Skin epidermis (tissue), 12 donors: ENCODE measurements at regions not wholly inside any gene's neighbourhood (a gene's known extent, or its start where the extent isn't known, plus 50 kb on each side); places are given as distances from the start of the nearest gene placed in this dataset.
"Not testable (repeated sequence)": the region's sequence is repeated elsewhere in the genome, so short reads cannot be mapped to it uniquely, and the experiment has no call there.

Experiments
- H3K27ac ChIP-seq, 21 experiments: fragments of 200-600 bp; sonication (generic) in 11 of 21; one replicate each; pipeline ENCODE4 v1.5.0; 2020; ENCODE audit warnings: mild to moderate bottlenecking in 3 of 21, inconsistent platforms in 2 of 21, moderate library complexity in 2 of 21
- H3K4me3 ChIP-seq, 7 experiments: fragments of 200-600 bp; sonication (generic) in 2 of 7; one replicate each; pipeline ENCODE4 v1.5.0; 2020; ENCODE audit warnings: inconsistent platforms in 2 of 7, mild to moderate bottlenecking in 2 of 7, moderate library complexity in 1 of 7

GRCh38 chr6:164045082-164045481, 630.6 kb downstream of the QKI start:
- H3K4me3 ChIP-seq, result no peak overlapping the region
- H3K27ac ChIP-seq, result no peak overlapping the region

- H3K27ac ChIP-seq, H3K4me3 ChIP-seq: not testable (repeated sequence)
Measured at GRCh38 chr6:164043656-164044055, 629.1 kb downstream of the QKI start.

- Histone ChIP-seq H3K27ac (no peak overlapping the region), H3K4me3 (no peak overlapping the region)
Measured at GRCh38 chr6:164042212-164042611, 627.7 kb downstream of the QKI start.

GRCh38 chr6:164040994-164041393, 626.5 kb downstream of the QKI start:
- Histone ChIP-seq H3K4me3 (no peak overlapping the region), H3K27ac (no peak overlapping the region)

- no peak overlapping the region for H3K4me3 ChIP-seq
- H3K27ac ChIP-seq, result no peak overlapping the region
Measured at GRCh38 chr6:164039954-164040375, 625.4 kb downstream of the QKI start.

GRCh38 chr6:164037171-164037870, 622.8 kb downstream of the QKI start:
- Histone ChIP-seq H3K4me3 (no peak overlapping the region), H3K27ac (no peak overlapping the region)

- H3K27ac ChIP-seq, result no peak overlapping the region
Measured at GRCh38 chr6:164035900-164036485, 621.5 kb downstream of the QKI start.

GRCh38 chr6:164034602-164035140, 620.2 kb downstream of the QKI start:
- no peak overlapping the region for H3K4me3 ChIP-seq

More at GRCh38 chr6:164035900-164036485, 621.5 kb downstream of the QKI start:
- no peak overlapping the region for H3K4me3 ChIP-seq

GRCh38 chr6:164025180-164025579, 610.7 kb downstream of the QKI start:
- no peak overlapping the region for H3K4me3 ChIP-seq

More at GRCh38 chr6:164034602-164035140, 620.2 kb downstream of the QKI start:
- H3K27ac ChIP-seq, result no peak overlapping the region

GRCh38 chr6:164023535-164023934, 609.0 kb downstream of the QKI start:
- H3K27ac ChIP-seq, result no peak overlapping the region

More at GRCh38 chr6:164025180-164025579, 610.7 kb downstream of the QKI start:
- no peak overlapping the region for H3K27ac ChIP-seq

GRCh38 chr6:164022632-164023031, 608.1 kb downstream of the QKI start:
- no peak overlapping the region for H3K4me3 ChIP-seq
- H3K27ac ChIP-seq, result no peak overlapping the region

More at GRCh38 chr6:164023535-164023934, 609.0 kb downstream of the QKI start:
- H3K4me3 ChIP-seq, result no peak overlapping the region

GRCh38 chr6:164021589-164022250, 607.2 kb downstream of the QKI start:
- no peak overlapping the region for H3K4me3 ChIP-seq
- no peak overlapping the region for H3K27ac ChIP-seq

- Histone ChIP-seq H3K4me3 (no peak overlapping the region), H3K27ac (no peak overlapping the region)
Measured at GRCh38 chr6:164020142-164020541, 605.6 kb downstream of the QKI start.

GRCh38 chr6:164018133-164018532, 603.6 kb downstream of the QKI start:
- no peak overlapping the region for H3K27ac ChIP-seq
- H3K4me3 ChIP-seq, result no peak overlapping the region

GRCh38 chr6:164016056-164016455, 601.5 kb downstream of the QKI start:
- Histone ChIP-seq H3K27ac (no peak overlapping the region), H3K4me3 (no peak overlapping the region)

GRCh38 chr6:164015088-164015484, 600.6 kb downstream of the QKI start:
- Histone ChIP-seq H3K27ac (no peak overlapping the region), H3K4me3 (no peak overlapping the region)

- no peak overlapping the region for H3K27ac ChIP-seq
Measured at GRCh38 chr6:164014346-164015087, 600.0 kb downstream of the QKI start.

GRCh38 chr6:164013480-164014208, 599.1 kb downstream of the QKI start:
- Histone ChIP-seq H3K4me3 (no peak overlapping the region), H3K27ac (no peak overlapping the region)

More at GRCh38 chr6:164014346-164015087, 600.0 kb downstream of the QKI start:
- H3K4me3 ChIP-seq, result no peak overlapping the region

GRCh38 chr6:164011321-164011720, 596.8 kb downstream of the QKI start:
- no peak overlapping the region for H3K4me3 ChIP-seq
- H3K27ac ChIP-seq, result no peak overlapping the region
